Mammary epithelial cell (primary cell): ENCODE measurements at regions not wholly inside any gene's neighbourhood (a gene's known extent, or its start where the extent isn't known, plus 50 kb on each side); places are given as distances from the start of the nearest gene placed in this dataset.

Experiments
- CTCF ChIP-seq, 2 donors: IDR thresholded peaks in 1 of 2; conservative IDR thresholded peaks in 1 of 2; 2 replicates each; pipeline ENCODE4 v1.5.1; 2011 to 2012; ENCODE audit warnings: inconsistent platforms in 2 of 2, low read length in 2 of 2, mild to moderate bottlenecking in 2 of 2, control low read depth in 1 of 2, low read depth in 1 of 2; ENCODE audit not compliant: insufficient read depth in 1 of 2; ENCODE audit errors: extremely low read depth in 1 of 2
- EZH2 ChIP-seq: IDR thresholded peaks from 2 replicates; pipeline ENCODE4 v1.6.1; 2012; ENCODE audit warnings: low read length, inconsistent platforms, borderline replicate concordance

GRCh38 chr10:44696496-44696895 is 214.6 kb upstream of the TMEM72 start:
- TF ChIP-seq CTCF (conservative IDR thresholded peaks at IDR 0.05 in 1 of 2, IDR thresholded peaks at IDR 0.05 in 1 of 2; ENCODE audit: extremely low read depth in 1 of 2, insufficient read depth in 1 of 2, low read depth in 1 of 2, low read length in 2 of 2) (no peak), EZH2 (no peak)
